GM19035 (cell line): ENCODE measurements at regions not wholly inside any gene's neighbourhood (a gene's known extent, or its start where the extent isn't known, plus 50 kb on each side); places are given as distances from the start of the nearest gene placed in this dataset.
"Not testable (repeated sequence)": the region's sequence is repeated elsewhere in the genome, so short reads cannot be mapped to it uniquely, and the experiment has no call there.

Source experiments
- ATAC-seq: cut with Tn5 transposase; IDR thresholded peaks from one replicate; pipeline ENCODE4 v1.9.1; 2021; ENCODE audit not compliant: unreplicated experiment

DNA sequence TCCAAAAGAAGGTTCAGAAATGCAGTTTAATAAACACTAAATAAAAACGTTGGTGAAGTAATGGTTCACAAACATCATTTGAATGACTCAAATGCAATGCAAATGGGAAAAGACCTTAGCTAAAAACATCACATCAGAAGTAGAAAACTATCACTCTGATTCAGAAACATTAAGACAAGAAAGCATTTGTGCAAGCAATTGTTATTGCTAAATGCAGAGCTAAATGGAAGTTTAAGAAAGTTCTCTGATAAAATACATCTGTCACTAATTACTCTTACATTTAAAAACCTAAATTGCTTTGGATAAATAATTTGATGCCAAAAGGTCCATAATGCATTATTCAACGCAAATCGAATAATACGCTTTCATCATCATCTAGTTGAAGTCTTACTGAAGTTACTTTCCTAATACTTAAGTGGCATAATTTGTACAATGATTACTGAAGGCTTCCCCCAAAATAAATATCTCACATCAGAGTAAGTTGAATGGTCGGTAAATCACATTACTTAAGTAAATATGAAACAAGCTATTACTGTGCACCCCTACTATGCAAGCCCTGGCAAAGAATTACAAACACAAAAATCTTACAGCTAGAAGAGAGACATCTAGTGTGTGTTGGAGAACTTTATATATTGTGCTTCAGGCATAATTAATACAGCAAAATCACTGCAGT lies 105.7 kb upstream of the KCTD1 start:
- ATAC-seq = no peak

DNA sequence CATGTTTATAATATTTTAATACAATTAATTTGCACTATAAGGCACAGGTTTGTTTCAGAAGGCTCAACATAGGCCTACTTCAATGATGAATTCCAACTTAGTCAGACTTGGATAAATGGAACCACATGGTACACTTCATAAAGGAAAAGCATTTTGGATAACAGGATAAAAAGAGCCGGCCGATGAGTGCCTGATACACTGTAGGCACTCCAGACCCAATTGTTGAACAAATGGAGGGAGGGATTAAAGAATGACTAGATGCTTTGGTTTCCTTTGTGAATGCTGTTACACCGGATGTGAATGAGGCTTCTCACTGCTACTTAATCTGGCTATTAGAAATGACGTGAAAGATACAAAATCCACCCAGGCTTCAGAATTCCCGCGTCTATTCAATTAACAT lies 104.1 kb upstream of the KCTD1 start:
- no peak for ATAC-seq

- no peak for ATAC-seq
These were observed 102.2 kb upstream of the KCTD1 start for GRCh38 chr18:26650310-26651268.

DNA sequence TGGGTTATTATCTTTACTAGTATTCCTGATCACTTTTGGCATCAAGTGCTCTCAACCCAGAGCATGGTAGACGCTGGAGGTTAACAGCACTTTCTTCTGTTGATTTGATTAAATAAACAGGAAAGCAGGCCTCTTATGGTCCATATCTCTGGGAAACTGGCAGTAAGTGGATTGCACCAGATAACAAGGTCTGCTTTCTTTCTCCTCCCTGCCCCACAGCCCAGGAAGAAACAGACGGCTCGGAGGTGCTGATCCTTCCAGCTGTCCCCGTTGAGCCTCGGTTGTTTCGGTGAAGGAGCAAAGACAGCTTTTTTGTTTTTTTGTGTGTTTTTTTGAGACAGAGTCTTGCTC lies 100.8 kb upstream of the KCTD1 start:
- ATAC-seq = no peak

GRCh38 chr18:26648509-26649192 lies 100.3 kb upstream of the KCTD1 start:
- ATAC-seq = no peak

- no peak for ATAC-seq
These were observed 98.5 kb upstream of the KCTD1 start for GRCh38 chr18:26646901-26647300.

DNA sequence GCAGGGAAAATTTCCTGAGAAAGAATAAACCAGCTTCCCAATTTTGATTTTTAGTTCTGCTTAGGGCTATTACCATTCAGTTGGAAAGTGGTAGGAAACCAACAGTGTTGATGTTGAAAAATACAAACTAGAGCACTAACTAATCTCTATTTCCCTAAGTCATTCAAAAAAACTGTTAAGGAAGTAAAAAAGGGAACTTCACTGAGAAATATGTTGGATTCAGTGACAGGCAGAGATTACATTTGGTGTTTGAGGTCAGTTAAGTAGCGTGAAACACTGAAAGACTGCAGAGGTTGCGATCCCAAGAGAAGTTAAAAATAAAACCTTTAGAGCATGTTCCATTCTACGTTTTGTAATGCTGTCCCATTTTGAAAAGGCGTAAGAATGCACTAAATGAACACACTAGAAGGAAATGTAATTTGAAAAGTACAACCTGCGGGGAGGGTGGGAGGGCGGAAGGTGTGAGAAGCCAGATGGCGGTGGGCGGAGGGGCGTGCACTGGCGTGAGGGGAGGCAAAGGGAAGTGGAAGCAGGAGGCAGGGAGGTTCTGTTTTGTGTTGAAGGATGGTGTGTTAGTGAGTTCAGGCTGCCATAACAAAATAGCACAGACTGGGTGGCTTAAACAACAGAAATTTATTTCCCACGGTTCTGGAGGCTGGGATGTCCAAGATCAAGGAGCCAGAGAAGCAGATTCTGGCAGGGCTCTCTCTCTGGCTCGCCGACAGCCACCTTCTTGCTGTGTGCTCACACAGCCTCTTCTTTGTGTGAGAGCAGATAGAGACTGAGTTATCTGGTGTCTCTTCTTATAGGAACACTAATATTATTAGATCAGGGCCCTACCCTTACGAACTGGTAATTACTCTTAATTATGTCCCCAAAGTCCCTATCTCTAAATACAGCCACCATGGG lies 94.3 kb upstream of the KCTD1 start:
- ATAC-seq = no peak

- ATAC-seq = no peak
These were observed 92.2 kb upstream of the KCTD1 start for GRCh38 chr18:26640541-26640940.

GRCh38 chr18:26639149-26639548 lies 90.8 kb upstream of the KCTD1 start:
- no peak for ATAC-seq

GRCh38 chr18:26637983-26638382 lies 89.6 kb upstream of the KCTD1 start:
- ATAC-seq = no peak

DNA sequence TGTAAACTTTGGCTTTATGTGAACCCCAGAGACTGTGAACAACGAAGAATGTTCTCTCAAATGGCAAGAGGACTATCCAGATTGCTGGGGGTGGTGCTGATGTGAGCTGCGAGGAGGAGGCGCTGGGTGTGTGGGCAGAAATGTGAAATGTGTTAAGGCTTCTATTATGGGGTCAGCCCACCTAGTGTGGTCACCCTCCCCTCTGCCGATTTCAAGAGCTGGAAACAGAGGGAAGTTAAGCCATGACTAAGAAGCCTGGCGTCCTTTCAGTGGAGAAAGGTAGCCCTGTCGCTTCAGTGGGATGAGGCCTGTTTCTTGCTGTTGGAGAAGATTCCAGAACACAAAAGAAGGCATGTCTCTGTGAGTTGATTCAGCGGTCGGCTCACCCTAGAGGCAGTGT lies 89.0 kb upstream of the KCTD1 start:
- ATAC-seq = no peak

GRCh38 chr18:26635466-26635865 lies 87.1 kb upstream of the KCTD1 start:
- ATAC-seq = no peak

GRCh38 chr18:26634631-26635030 lies 86.3 kb upstream of the KCTD1 start:
- ATAC-seq = no peak

DNA sequence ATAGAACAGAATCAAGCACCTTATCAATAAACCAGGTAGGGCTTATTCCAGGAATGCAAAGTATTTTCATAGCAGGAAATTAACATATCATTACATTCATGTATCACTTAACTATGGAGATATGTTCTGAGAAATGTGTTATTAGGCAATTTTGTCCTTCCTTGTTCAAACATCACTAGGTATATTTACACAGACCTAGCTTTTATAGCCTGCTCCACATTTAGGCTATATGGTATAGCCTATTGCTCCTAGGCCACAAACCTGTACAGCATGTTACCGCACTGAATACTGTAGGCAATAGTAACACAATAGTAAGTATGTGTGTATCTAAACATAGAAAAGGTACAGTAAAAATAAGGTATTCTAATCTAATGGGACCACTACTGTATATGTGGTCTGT lies 82.8 kb upstream of the KCTD1 start:
- ATAC-seq = no peak

GRCh38 chr18:26630596-26630995 lies 82.2 kb upstream of the KCTD1 start:
- ATAC-seq = no peak

GRCh38 chr18:26628017-26628416 lies 79.7 kb upstream of the KCTD1 start:
- no peak for ATAC-seq

- no peak for ATAC-seq
These were observed 76.1 kb upstream of the KCTD1 start for GRCh38 chr18:26624443-26624842.

DNA sequence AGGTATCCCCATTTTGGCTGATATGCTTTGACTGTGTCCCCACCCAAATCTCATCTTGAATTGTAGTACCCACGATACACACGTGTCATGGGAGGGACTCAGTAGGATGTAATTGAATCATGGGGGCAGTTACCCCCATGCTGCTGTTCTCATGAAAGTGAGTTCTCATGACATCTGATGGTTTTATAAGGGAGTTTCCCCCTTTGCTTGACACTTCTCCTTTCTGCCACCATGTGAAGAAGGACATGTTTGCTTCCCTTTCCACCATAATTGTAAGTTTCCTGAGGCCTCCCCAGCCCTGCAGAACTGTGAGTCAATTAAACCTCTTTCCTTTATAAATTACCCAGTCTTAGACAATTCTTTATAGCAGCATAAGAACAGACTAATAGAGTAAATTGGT lies 75.0 kb upstream of the KCTD1 start:
- ATAC-seq = not testable (repeated sequence)

DNA sequence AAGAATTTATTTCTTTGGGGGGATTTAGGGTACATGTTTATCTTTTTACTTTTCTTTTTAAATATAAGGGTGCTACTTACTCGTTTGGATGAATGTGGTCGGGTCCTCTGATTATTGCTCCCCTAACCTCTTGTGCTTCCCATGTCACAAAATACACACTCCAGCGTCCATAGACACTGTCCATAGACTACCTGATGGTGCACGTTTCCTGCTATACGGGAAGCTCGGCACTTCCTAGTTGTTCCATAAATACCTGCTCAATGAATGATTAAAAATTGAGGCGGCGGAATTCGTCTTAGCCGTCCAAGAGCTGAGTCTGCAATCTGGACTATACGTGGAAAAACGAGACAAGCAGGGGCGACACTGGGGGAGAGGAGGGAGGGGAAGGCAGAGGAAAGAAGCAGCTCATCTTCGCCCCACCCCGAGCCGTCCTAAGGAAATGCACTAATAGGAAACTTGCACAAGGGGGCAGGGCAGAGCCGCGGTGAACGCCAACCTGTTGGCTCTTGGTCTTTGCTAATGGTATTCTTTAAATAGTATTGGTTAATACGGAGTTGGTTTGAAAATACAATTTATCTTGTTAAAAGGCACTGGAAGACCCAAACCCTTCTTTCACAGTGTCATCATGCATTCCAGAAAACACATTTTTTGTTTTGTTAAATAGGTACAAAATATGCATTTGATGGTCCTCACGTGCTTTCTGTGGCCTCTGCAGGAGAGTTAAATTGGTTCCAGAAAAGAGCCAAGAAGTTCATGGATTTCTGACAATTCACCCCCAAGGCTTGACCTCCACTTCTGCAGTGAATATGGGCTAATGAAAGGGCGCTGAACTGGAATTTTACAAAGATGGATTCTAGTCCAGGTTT lies 73.0 kb upstream of the KCTD1 start:
- ATAC-seq = peak; percentile 92

GRCh38 chr18:26619350-26619749 lies 71.0 kb upstream of the KCTD1 start:
- ATAC-seq = no peak
